ENCODE measurements at regions not wholly inside any gene's neighbourhood (a gene's known extent, or its start where the extent isn't known, plus 50 kb on each side); places are given as distances from the start of the nearest gene placed in this dataset.
"Not testable (repeated sequence)": the region's sequence is repeated elsewhere in the genome, so short reads cannot be mapped to it uniquely, and the experiment has no call there.

DNA sequence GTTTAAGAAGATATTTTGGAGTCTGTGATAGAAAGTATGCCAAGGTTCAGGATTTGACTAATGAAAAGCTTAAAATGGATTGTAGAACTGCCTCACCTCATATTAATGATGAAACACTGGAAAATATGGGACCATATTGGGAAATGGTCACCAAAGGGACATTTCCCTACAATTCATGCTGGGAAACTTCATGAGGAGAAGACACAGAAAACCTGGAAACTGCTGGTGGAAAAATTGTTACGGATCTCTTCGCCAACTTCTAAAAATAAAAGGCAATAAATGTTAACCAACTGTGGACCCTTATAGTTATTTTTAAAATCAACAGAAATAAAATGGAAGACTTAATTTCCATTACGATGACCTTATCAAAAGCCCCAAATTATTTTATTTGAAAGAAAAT lies 97.6 kb upstream of the FRMD4B start:
- Histone ChIP-seq H3K27me3 (no peaks in the 10 kb centered on the region), H3K27ac (no peak overlapping the region), H3K9me3 (peaks cover 0 to 6% of the 10 kb centered on the region in 2 donors), H3K36me3 (no peaks in the 10 kb centered on the region), H3K4me1 (no peaks in the 10 kb centered on the region), H3K4me3 (no peak overlapping the region)
- DNase-seq (ENCODE audit: low spot score in 2 of 2) = no peak
- intact Hi-C loops (cut with DNase I; ENCODE audit: low total_unique reads) = no loop called here
- TF ChIP-seq POLR2AphosphoS5 (IDR thresholded peaks at IDR 0.05) = no peak
- TF ChIP-seq CTCF (IDR thresholded peaks at IDR 0.05) = no peak
- no peak for TF ChIP-seq POLR2A (IDR thresholded peaks at IDR 0.05)

- H3K27ac ChIP-seq; intact Hi-C loops (cut with DNase I; ENCODE audit: low total_unique reads); DNase-seq (ENCODE audit: low spot score in 2 of 2); H3K9me3 ChIP-seq; H3K4me1 ChIP-seq; H3K27me3 ChIP-seq; H3K4me3 ChIP-seq; H3K36me3 ChIP-seq: not testable (repeated sequence)
Measured at GRCh38 chr3:69480986-69481385, 95.1 kb upstream of the FRMD4B start.

GRCh38 chr3:69474186-69474585 lies 88.3 kb upstream of the FRMD4B start:
- TF ChIP-seq CTCF (IDR thresholded peaks at IDR 0.05) (no peak), POLR2AphosphoS5 (IDR thresholded peaks at IDR 0.05) (no peak), POLR2A (IDR thresholded peaks at IDR 0.05) (no peak)
- no peaks in the 10 kb centered on the region for H3K36me3 ChIP-seq

DNA sequence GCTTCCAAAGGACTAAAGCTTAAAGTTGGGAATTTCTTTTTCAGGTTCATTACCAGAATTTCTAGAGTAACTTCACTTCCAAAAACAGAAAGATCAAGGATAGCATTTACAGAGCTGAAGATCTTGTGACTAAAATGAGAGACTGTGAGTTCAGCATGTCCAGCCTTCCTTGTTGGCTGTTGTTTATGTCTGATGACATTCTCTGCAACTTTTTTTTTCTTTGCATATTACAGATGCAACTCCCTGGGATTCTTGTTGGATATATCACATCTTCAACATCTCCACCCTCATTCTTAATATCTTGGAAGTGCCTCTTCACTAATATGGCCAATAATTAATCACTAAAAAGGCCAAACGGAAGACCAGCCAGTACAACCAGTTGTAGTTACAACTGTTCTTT lies 86.2 kb upstream of the FRMD4B start:
- no peak overlapping the region for H3K27ac ChIP-seq
- no peaks in the 10 kb centered on the region for H3K9me3 ChIP-seq
- no peak for DNase-seq (ENCODE audit: low spot score in 2 of 2)
- no peaks in the 10 kb centered on the region for H3K4me1 ChIP-seq
- no peak overlapping the region for H3K4me3 ChIP-seq
- intact Hi-C loops (cut with DNase I; ENCODE audit: low total_unique reads) = no loop called here
- H3K27me3 ChIP-seq = no peaks in the 10 kb centered on the region
- no peak for TF ChIP-seq CTCF (IDR thresholded peaks at IDR 0.05)
- TF ChIP-seq POLR2A (IDR thresholded peaks at IDR 0.05) = no peak
- no peak for TF ChIP-seq POLR2AphosphoS5 (IDR thresholded peaks at IDR 0.05)
- no peaks in the 10 kb centered on the region for H3K36me3 ChIP-seq

More at GRCh38 chr3:69474186-69474585, 88.3 kb upstream of the FRMD4B start:
- Histone ChIP-seq H3K27ac (no peak overlapping the region), H3K9me3 (no peaks in the 10 kb centered on the region), H3K4me1 (no peaks in the 10 kb centered on the region), H3K27me3 (no peaks in the 10 kb centered on the region), H3K4me3 (no peak overlapping the region)
- DNase-seq (ENCODE audit: low spot score in 2 of 2) = no peak
- intact Hi-C loops (cut with DNase I; ENCODE audit: low total_unique reads) = no loop called here

DNA sequence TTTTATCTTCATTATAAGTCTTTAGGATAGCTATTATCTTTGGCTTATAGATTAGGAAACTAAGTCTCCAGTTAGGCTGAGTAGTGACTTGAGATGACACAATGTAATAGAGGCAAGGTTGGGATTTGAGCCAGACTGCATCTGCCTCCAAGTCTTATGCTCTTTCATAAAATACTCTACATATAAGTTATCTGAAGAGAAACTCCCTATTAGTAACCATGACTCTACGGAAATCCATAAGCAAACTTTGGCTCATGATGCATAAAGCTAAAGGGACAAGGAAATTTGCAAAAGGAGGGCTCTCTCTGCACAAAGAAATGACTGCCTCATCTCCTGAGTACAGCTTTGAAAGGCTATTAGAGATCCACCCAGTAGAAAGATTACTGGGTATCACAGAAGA lies 77.6 kb upstream of the FRMD4B start:
- TF ChIP-seq CTCF (IDR thresholded peaks at IDR 0.05) = no peak
- TF ChIP-seq POLR2AphosphoS5 (IDR thresholded peaks at IDR 0.05) = no peak
- no peak for TF ChIP-seq POLR2A (IDR thresholded peaks at IDR 0.05)
- H3K27me3 ChIP-seq = no peaks in the 10 kb centered on the region
- intact Hi-C loops (cut with DNase I; ENCODE audit: low total_unique reads) = no loop called here

DNA sequence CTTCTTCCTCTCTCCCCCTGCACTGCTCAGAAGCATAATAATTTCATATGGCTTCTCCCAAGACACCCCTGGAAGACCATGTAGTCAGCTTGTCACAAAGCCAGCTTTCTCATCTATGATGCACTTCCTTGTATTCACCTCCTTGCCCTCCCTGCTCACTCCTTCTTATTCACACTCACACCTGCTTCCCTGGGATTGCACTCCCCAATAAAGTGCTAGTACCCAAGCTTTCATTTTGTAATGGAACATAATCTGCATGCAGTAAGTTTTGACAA lies 76.9 kb upstream of the FRMD4B start:
- Histone ChIP-seq H3K27ac (no peak overlapping the region), H3K4me3 (no peak overlapping the region), H3K36me3 (no peaks in the 10 kb centered on the region), H3K4me1 (no peaks in the 10 kb centered on the region), H3K27me3 (no peaks in the 10 kb centered on the region), H3K9me3 (no peaks in the 10 kb centered on the region)
- TF ChIP-seq POLR2AphosphoS5 (IDR thresholded peaks at IDR 0.05) = no peak
- intact Hi-C loops (cut with DNase I; ENCODE audit: low total_unique reads) = no loop called here
- no peak for DNase-seq (ENCODE audit: low spot score in 2 of 2)

More for the DNA sequence above, 77.6 kb upstream of the FRMD4B start:
- no peak overlapping the region for H3K27ac ChIP-seq
- no peaks in the 10 kb centered on the region for H3K36me3 ChIP-seq
- no peaks in the 10 kb centered on the region for H3K4me1 ChIP-seq
- H3K9me3 ChIP-seq = no peaks in the 10 kb centered on the region
- no peak for DNase-seq (ENCODE audit: low spot score in 2 of 2)
- H3K4me3 ChIP-seq = no peak overlapping the region

All from breast epithelium (tissue), 4 donors.